ENCODE measurements at regions not wholly inside any gene's neighbourhood (a gene's known extent, or its start where the extent isn't known, plus 50 kb on each side); places are given as distances from the start of the nearest gene placed in this dataset.
A peak's percentile ranks its signal among the peaks of the same experiment; 100 is the strongest.

DNA sequence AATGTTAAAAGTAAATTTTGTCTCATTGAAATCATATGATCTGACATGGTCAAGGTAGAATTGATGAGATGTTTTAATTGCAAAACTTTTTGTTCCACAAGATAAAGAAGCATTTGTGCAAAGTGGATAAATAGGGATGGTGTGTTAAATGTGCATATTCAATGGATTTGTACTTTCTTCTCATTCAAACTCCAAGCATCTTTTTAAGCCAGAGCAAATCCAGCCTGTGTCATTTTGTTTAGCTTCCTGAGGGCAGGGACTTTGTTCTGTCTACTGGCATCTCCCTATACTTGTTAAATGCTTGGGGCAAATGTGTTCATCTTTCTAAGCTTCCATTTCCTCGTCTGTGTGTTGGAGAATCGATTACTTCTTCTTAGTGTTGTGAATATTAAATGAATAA lies 200.3 kb downstream of the SLIT2 start:
- 89 to 96% (median 93%) methylated on average over 2 of the region's 2 CpGs for WGBS, 4 donors
- Histone ChIP-seq H3K27ac (no peak overlapping the region), H3K4me3 (no peak overlapping the region), H3K9me3 (replicated peaks in 1 of 3) (no peaks in the 10 kb centered on the region), H3K4me1 (replicated peaks in 1 of 2) (no peaks in the 10 kb centered on the region), H3K27me3 (no peaks in the 10 kb centered on the region), H3K36me3 (replicated peaks in 1 of 2) (no peaks in the 10 kb centered on the region)
- TF ChIP-seq, protein P1, sequence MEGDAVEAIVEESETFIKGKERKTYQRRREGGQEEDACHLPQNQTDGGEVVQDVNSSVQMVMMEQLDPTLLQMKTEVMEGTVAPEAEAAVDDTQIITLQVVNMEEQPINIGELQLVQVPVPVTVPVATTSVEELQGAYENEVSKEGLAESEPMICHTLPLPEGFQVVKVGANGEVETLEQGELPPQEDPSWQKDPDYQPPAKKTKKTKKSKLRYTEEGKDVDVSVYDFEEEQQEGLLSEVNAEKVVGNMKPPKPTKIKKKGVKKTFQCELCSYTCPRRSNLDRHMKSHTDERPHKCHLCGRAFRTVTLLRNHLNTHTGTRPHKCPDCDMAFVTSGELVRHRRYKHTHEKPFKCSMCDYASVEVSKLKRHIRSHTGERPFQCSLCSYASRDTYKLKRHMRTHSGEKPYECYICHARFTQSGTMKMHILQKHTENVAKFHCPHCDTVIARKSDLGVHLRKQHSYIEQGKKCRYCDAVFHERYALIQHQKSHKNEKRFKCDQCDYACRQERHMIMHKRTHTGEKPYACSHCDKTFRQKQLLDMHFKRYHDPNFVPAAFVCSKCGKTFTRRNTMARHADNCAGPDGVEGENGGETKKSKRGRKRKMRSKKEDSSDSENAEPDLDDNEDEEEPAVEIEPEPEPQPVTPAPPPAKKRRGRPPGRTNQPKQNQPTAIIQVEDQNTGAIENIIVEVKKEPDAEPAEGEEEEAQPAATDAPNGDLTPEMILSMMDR (IDR thresholded peaks at IDR 0.05): no peak
- no peak for TF ChIP-seq POLR2A (IDR thresholded peaks at IDR 0.05)
- intact Hi-C loops (cut with DNase I): no loop called here
- DNase-seq: no peak

DNA sequence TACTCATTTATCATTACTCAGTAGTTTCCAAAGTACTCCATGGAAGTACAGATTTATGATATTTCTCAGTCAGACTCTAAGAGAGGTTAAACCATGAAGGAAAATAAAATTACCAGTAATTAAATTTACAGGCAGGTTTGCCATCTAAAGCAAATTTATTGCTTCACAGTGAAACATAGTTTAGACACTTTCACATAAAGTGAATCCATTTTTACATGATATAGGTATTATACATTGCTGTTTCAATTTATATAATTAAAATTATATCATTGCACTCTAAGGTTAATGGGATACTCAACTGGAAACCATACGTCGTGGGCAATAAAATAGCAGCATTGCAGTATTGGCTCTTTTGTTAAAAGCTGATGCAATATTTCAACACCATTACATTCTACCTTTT lies 202.8 kb downstream of the SLIT2 start:
- Histone ChIP-seq H3K36me3 (replicated peaks in 1 of 2) (no peaks in the 10 kb centered on the region), H3K9me3 (replicated peaks in 1 of 3) (no peaks in the 10 kb centered on the region), H3K4me1 (replicated peaks in 1 of 2) (no peaks in the 10 kb centered on the region), H3K4me3 (no peak overlapping the region), H3K27ac (no peak overlapping the region), H3K27me3 (no peaks in the 10 kb centered on the region)
- intact Hi-C loops (cut with DNase I): no loop called here
- no peak for DNase-seq
- WGBS, 4 donors: 88 to 96% (median 93%) methylated on average over 2 of the region's 2 CpGs
- TF ChIP-seq, protein P1 (IDR thresholded peaks at IDR 0.05): no peak
- no peak for TF ChIP-seq POLR2A (IDR thresholded peaks at IDR 0.05)

DNA sequence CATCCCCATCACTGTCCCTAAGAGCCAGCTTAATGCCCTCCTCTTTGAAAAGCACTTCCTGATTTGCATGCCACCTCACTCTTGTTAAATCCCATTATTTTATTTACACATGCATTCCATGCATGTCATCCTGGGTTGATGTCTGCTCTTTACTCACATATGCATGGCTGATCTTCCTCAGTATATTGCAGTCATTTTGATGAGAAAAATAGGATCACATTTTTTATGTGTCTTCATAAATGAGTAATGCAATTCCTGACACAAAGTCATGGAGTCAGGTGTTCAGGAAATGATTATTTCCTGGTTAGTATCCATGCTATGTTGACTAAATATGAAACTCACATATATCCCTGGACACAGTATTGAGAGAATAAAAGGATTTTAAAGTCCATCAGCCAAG lies 204.7 kb downstream of the SLIT2 start:
- no peak for DNase-seq
- intact Hi-C loops (cut with DNase I): no loop called here

DNA sequence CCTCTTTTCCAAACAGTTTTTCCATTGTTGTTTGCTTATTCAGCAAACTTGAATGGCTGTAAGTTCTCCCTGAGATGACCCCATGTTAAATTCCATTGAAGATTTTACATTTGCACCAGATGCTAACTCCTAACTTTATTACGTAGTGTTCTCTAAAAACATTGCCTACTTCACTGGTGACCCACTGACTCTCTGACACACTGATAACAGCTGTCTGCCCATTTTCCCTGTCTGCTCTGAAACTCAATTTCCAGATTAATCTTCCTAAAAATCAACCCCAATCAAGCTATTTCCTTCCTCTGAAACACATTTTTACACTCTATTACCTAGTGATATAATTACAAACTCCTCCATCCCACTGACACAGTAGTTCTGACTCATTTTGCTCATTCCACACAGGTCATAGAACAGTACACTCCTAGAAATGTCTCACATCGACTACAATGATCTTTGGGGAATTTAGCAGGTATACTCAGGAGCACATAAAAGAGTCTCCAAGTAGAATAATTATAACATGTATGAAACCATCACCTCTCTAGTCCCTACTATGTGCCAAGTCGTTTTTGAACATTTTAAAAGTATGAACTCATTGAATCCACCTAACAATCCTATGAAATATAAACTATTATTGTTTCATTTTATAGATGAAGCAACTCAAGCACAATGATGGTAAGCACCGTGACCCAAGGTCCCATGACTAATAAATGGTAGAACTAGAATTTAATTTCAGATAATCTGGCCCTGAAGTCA lies 210.9 kb downstream of the SLIT2 start:
- no peak for DNase-seq
- no peaks in the 10 kb centered on the region for H3K27me3 ChIP-seq
- no peaks in the 10 kb centered on the region for H3K9me3 ChIP-seq (replicated peaks in 1 of 3)
- peak overlapping the region in 1 of 5 donors; percentile 51 for H3K27ac ChIP-seq
- 48 to 51% (median 49%) methylated on average over 4 of the region's 4 CpGs for WGBS, 4 donors
- peaks cover 0 to 4% of the 10 kb centered on the region in 2 donors for H3K4me1 ChIP-seq (replicated peaks in 1 of 2)
- H3K4me3 ChIP-seq: no peak overlapping the region
- no peak for TF ChIP-seq POLR2A (IDR thresholded peaks at IDR 0.05)
- TF ChIP-seq, protein P1 (IDR thresholded peaks at IDR 0.05): no peak
- H3K36me3 ChIP-seq (replicated peaks in 1 of 2): no peaks in the 10 kb centered on the region
- intact Hi-C loops (cut with DNase I): no loop called here

More for the DNA sequence above, 204.7 kb downstream of the SLIT2 start:
- no peaks in the 10 kb centered on the region for H3K9me3 ChIP-seq (replicated peaks in 1 of 3)
- H3K36me3 ChIP-seq (replicated peaks in 1 of 2): no peaks in the 10 kb centered on the region
- no peaks in the 10 kb centered on the region for H3K4me1 ChIP-seq (replicated peaks in 1 of 2)
- TF ChIP-seq POLR2A (IDR thresholded peaks at IDR 0.05): no peak
- TF ChIP-seq, protein P1 (IDR thresholded peaks at IDR 0.05): no peak
- H3K27me3 ChIP-seq: no peaks in the 10 kb centered on the region
- no peak overlapping the region for H3K4me3 ChIP-seq
- H3K27ac ChIP-seq: no peak overlapping the region
